ENCODE measurements at regions not wholly inside any gene's neighbourhood (a gene's known extent, or its start where the extent isn't known, plus 50 kb on each side); places are given as distances from the start of the nearest gene placed in this dataset.

- peaks cover 0 to 1% (median 0%) of the 10 kb centered on the region in 3 experiments; a peak in 1 of 7 replicates for H3K36me3 Mint-ChIP-seq (ENCODE audit: insufficient read depth in 1 of 3, low read depth in 3 of 3)
- H3K4me2 ChIP-seq (ENCODE audit: insufficient read depth, insufficient read length, low read length), result no peak overlapping the region
- TF ChIP-seq CTCF (conservative IDR thresholded peaks at IDR 0.05), result no peak
- H3K56ac ChIP-seq (ENCODE audit: insufficient read length, low read depth, low read length), result no peak overlapping the region
- no peak overlapping the region for H2AK5ac ChIP-seq (ENCODE audit: insufficient read length, low read length)
- H2BK120ac ChIP-seq (ENCODE audit: low read depth, low read length, poor library complexity, severe bottlenecking), result no peak overlapping the region
- H4K91ac ChIP-seq (ENCODE audit: insufficient read length, low read depth, low read length), result no peak overlapping the region
- no peak overlapping the region for H3K9ac ChIP-seq (ENCODE audit: extremely low read depth, insufficient read length, low read length)
- no peaks in the 10 kb centered on the region for H3K27me3 ChIP-seq (ENCODE audit: insufficient read depth, low read length)
- H3K27ac ChIP-seq (ENCODE audit: insufficient read length, low read depth, low read length), result no peak overlapping the region
- H3K79me1 ChIP-seq (ENCODE audit: insufficient read depth, low read depth, low read length, poor library complexity, severe bottlenecking), result no peaks in the 10 kb centered on the region
- H3K27me3 Mint-ChIP-seq (ENCODE audit: low read depth), result peaks cover 2% of the 10 kb centered on the region; the same call in 1 of the 2 replicates
- H2AFZ ChIP-seq (ENCODE audit: low read length), result no peak overlapping the region
- H3K14ac ChIP-seq (ENCODE audit: insufficient read depth, low read length), result no peak overlapping the region
- H3K4me1 Mint-ChIP-seq, result peaks cover 0 to 4% of the 10 kb centered on the region in 2 experiments; a peak in 2 of 4 replicates
- DNase-seq, result no peak
- H4K20me1 ChIP-seq (ENCODE audit: control insufficient read depth, insufficient read depth, insufficient read length), result no peaks in the 10 kb centered on the region
- no peak overlapping the region for H3K27ac Mint-ChIP-seq
- H3T11ph ChIP-seq (ENCODE audit: low read length), result no peak overlapping the region
- no peak overlapping the region for H3K4ac ChIP-seq (ENCODE audit: low read depth, low read length)
- WGBS (ENCODE audit: extremely low coverage, insufficient read length, low lambda C conversion rate), result no CpG with 5 or more reads among the region's 5 CpGs
- H4K5ac ChIP-seq (ENCODE audit: insufficient read length, low read depth, low read length), result no peak overlapping the region
- no peak overlapping the region for H2BK20ac ChIP-seq (ENCODE audit: low read depth, low read length, poor library complexity, severe bottlenecking)
- H3K23me2 ChIP-seq (ENCODE audit: insufficient read length, low read depth, low read length, poor library complexity, severe bottlenecking), result no peaks in the 10 kb centered on the region
- H3K9me3 Mint-ChIP-seq, result peaks cover 15 to 20% of the 10 kb centered on the region in 2 experiments
- no peak overlapping the region for H2BK5ac ChIP-seq (ENCODE audit: insufficient read length, low read length)
- H3K23ac ChIP-seq (ENCODE audit: insufficient read length, low read depth, low read length), result no peak overlapping the region
- no peak overlapping the region for H3K18ac ChIP-seq (ENCODE audit: insufficient read length, low read depth, low read length)
- peaks cover 2% of the 10 kb centered on the region; the same call in 1 of the 2 replicates for H3K4me1 ChIP-seq (ENCODE audit: insufficient read depth, low read length)
- no peak overlapping the region for H2BK12ac ChIP-seq (ENCODE audit: insufficient read length, low read depth, low read length)
- no peak overlapping the region for H2BK15ac ChIP-seq (ENCODE audit: low read depth, low read length)
- H4K8ac ChIP-seq (replicated peaks; ENCODE audit: insufficient read length, low read depth, low read length), result no peak overlapping the region
- no peaks in the 10 kb centered on the region for H3K79me2 ChIP-seq (ENCODE audit: insufficient read depth, low read length)
- H3K9me3 ChIP-seq (ENCODE audit: control insufficient read depth, low read depth, low read length), result no peaks in the 10 kb centered on the region
- no peak overlapping the region for H3K4me3 Mint-ChIP-seq
These were observed 61.9 kb downstream of the HSPA13 start for GRCh38 chr21:14321042-14321441.

Data from H9 (cell line).